ENCODE measurements at regions not wholly inside any gene's neighbourhood (a gene's known extent, or its start where the extent isn't known, plus 50 kb on each side); places are given as distances from the start of the nearest gene placed in this dataset.

DNA sequence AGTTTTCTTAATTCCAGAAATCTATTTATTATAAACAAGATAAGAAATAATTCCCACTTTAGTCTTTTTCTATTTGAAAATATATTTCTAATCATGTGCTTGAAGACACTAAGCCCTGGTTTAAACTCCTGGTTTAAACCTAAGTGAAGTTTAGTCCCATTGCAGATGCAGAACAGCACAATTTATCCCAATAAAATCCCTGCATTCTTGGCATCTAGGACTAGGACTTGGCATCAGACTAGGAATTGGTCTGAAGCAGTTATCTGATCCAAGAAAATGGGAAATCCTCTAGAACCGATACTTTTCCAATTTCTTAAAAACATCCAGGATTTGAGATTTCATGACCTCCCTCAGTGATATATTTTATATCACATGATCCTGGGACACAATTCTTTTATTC lies 168.8 kb upstream of the VEPH1 start:
- TF ChIP-seq CTCF (IDR thresholded peaks at IDR 0.05; ENCODE audit: low read length) (no peak), EZH2 (IDR thresholded peaks at IDR 0.05; ENCODE audit: borderline replicate concordance, low read length) (no peak)
